ENCODE measurements at regions not wholly inside any gene's neighbourhood (a gene's known extent, or its start where the extent isn't known, plus 50 kb on each side); places are given as distances from the start of the nearest gene placed in this dataset.

GRCh38 chr1:87894062-87894461, 565.4 kb downstream of the LMO4 start:
- Histone ChIP-seq H3K27me3 (ENCODE audit: insufficient read depth, poor library complexity, severe bottlenecking) (no peaks in the 10 kb centered on the region), H3K27ac (replicated peaks) (no peak overlapping the region), H3K4me3 (replicated peaks; ENCODE audit: insufficient read depth, low read length) (no peak overlapping the region)
- TF ChIP-seq REST (IDR thresholded peaks at IDR 0.05; ENCODE audit: insufficient replicate concordance, low read depth), result no peak
- TF ChIP-seq POLR2AphosphoS5 (IDR thresholded peaks at IDR 0.05; ENCODE audit: low read depth), result no peak
- no peak; the same call in 1 of the 2 replicates for TF ChIP-seq SPI1 (IDR thresholded peaks at IDR 0.05; ENCODE audit: borderline replicate concordance, low read depth)
- no peak for TF ChIP-seq GABPA (IDR thresholded peaks at IDR 0.05; ENCODE audit: low read depth)
- TF ChIP-seq, protein P1, sequence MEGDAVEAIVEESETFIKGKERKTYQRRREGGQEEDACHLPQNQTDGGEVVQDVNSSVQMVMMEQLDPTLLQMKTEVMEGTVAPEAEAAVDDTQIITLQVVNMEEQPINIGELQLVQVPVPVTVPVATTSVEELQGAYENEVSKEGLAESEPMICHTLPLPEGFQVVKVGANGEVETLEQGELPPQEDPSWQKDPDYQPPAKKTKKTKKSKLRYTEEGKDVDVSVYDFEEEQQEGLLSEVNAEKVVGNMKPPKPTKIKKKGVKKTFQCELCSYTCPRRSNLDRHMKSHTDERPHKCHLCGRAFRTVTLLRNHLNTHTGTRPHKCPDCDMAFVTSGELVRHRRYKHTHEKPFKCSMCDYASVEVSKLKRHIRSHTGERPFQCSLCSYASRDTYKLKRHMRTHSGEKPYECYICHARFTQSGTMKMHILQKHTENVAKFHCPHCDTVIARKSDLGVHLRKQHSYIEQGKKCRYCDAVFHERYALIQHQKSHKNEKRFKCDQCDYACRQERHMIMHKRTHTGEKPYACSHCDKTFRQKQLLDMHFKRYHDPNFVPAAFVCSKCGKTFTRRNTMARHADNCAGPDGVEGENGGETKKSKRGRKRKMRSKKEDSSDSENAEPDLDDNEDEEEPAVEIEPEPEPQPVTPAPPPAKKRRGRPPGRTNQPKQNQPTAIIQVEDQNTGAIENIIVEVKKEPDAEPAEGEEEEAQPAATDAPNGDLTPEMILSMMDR (IDR thresholded peaks at IDR 0.05; ENCODE audit: insufficient read depth, low read length), result no peak
- no peak for DNase-seq (ENCODE audit: low read depth in 1 of 2, low spot score in 1 of 2)

DNA sequence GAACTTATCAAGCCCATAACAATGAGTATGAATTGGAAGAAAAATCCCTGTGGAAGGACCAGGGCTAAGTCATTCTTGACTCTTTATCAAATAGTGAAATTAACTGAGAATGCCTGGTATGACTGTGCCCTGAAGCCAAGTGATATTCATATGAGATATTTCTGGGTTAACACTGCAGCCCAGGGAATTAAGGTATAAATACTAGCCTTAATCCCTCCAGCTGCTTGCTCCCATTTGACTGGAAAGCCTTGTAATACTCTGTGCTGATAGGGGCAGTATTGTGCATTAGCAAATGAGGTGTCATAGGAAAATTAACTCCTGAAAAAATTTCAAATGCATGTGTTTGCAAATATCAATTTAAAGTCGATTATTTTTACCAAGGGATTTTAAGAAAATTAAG, 568.8 kb downstream of the LMO4 start:
- H3K4me3 ChIP-seq (replicated peaks; ENCODE audit: insufficient read depth, low read length), result no peak overlapping the region
- DNase-seq (ENCODE audit: low read depth in 1 of 2, low spot score in 1 of 2), result no peak
- no peak overlapping the region for H3K27ac ChIP-seq (replicated peaks)
- H3K27me3 ChIP-seq (ENCODE audit: insufficient read depth, poor library complexity, severe bottlenecking), result no peaks in the 10 kb centered on the region
- no peak for TF ChIP-seq SPI1 (IDR thresholded peaks at IDR 0.05; ENCODE audit: borderline replicate concordance, low read depth)
- no peak for TF ChIP-seq REST (IDR thresholded peaks at IDR 0.05; ENCODE audit: insufficient replicate concordance, low read depth)
- TF ChIP-seq, protein P1 (IDR thresholded peaks at IDR 0.05; ENCODE audit: insufficient read depth, low read length), result no peak
- TF ChIP-seq GABPA (IDR thresholded peaks at IDR 0.05; ENCODE audit: low read depth), result no peak
- no peak for TF ChIP-seq POLR2AphosphoS5 (IDR thresholded peaks at IDR 0.05; ENCODE audit: low read depth)

- Histone ChIP-seq H3K4me3 (replicated peaks; ENCODE audit: insufficient read depth, low read length) (no peak overlapping the region), H3K27me3 (ENCODE audit: insufficient read depth, poor library complexity, severe bottlenecking) (no peaks in the 10 kb centered on the region), H3K27ac (replicated peaks) (no peak overlapping the region)
- TF ChIP-seq POLR2AphosphoS5 (IDR thresholded peaks at IDR 0.05; ENCODE audit: low read depth), result no peak
- TF ChIP-seq, protein P1 (IDR thresholded peaks at IDR 0.05; ENCODE audit: insufficient read depth, low read length), result no peak
- TF ChIP-seq REST (IDR thresholded peaks at IDR 0.05; ENCODE audit: insufficient replicate concordance, low read depth), result no peak
- no peak for DNase-seq (ENCODE audit: low read depth in 1 of 2, low spot score in 1 of 2)
These were observed 569.8 kb downstream of the LMO4 start for GRCh38 chr1:87898431-87898830.

Data from HL-60 (cell line).